GM12878 (cell line): ENCODE measurements at regions not wholly inside any gene's neighbourhood (a gene's known extent, or its start where the extent isn't known, plus 50 kb on each side); places are given as distances from the start of the nearest gene placed in this dataset.

Source experiments
- POLR2AphosphoS5 ChIP-seq: IDR thresholded peaks from 2 replicates; pipeline ENCODE4 v1.6.1; 2011; ENCODE audit warnings: mild to moderate bottlenecking, low read length, inconsistent platforms
- RAD21 ChIP-seq: IDR thresholded peaks from 2 replicates; pipeline ENCODE4 v1.6.1; 2011; ENCODE audit warnings: mild to moderate bottlenecking, low read depth, low read length, moderate library complexity; ENCODE audit not compliant: insufficient read depth
- TF ChIP-seq, protein P1 (sequence below), 3 experiments: IDR thresholded peaks in 2 of 3; conservative IDR thresholded peaks in 1 of 3; 2 replicates each; pipeline ENCODE4 v1.5.1; 2011; ENCODE audit warnings: low read depth in 3 of 3, low read length in 3 of 3, mild to moderate bottlenecking in 3 of 3, control low read depth in 2 of 3, moderate library complexity in 2 of 3, inconsistent platforms in 1 of 3, mixed read lengths in 1 of 3; ENCODE audit not compliant: control insufficient read depth in 2 of 3, insufficient read depth in 1 of 3; ENCODE audit errors: extremely low read depth in 1 of 3
- TF ChIP-seq, protein P2 (sequence below): fragments of 450-650 bp; formaldehyde crosslinking; IDR thresholded peaks from 2 replicates; pipeline ENCODE4 v1.4.0; 2020; ENCODE audit warnings: mild to moderate bottlenecking, moderate library complexity
- TF ChIP-seq, protein P3 (sequence below): fragments of 450-650 bp; formaldehyde crosslinking; IDR thresholded peaks from 2 replicates; pipeline ENCODE4 v1.4.0; 2022; ENCODE audit warnings: mild to moderate bottlenecking, moderate library complexity

DNA sequence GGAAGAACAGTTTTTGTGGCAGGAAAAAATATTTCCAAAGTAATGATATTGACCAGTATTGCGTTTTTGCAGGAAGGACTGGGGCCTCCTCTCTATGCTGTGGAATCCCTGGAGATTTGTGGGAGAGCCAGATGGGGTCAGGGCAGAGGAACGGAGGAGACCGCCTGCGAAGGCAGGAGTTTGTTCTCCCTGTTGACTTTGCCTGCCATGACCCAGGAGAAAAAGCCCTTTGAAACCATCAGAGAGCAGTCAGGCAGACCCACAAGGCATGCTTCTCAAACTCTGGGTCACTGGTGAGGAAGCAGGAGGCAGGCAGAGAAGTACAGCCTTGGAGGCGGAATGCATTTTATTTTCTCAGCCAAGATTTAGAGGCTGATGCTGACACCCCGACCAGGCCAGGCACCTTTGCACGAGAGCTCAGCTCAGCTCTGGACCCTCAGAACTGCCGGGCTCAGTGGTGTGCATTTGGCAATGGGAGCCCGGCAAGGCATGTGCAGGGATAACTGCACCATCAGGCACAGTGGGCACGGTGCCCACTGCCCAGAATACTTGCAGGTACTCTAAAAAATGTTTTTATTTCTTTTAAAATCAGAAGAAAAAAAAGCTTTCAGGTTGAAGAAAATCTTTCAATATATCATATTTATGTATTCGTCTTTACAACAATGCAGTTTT, 410.4 kb downstream of the RPS24 start:
- TF ChIP-seq, protein P1, sequence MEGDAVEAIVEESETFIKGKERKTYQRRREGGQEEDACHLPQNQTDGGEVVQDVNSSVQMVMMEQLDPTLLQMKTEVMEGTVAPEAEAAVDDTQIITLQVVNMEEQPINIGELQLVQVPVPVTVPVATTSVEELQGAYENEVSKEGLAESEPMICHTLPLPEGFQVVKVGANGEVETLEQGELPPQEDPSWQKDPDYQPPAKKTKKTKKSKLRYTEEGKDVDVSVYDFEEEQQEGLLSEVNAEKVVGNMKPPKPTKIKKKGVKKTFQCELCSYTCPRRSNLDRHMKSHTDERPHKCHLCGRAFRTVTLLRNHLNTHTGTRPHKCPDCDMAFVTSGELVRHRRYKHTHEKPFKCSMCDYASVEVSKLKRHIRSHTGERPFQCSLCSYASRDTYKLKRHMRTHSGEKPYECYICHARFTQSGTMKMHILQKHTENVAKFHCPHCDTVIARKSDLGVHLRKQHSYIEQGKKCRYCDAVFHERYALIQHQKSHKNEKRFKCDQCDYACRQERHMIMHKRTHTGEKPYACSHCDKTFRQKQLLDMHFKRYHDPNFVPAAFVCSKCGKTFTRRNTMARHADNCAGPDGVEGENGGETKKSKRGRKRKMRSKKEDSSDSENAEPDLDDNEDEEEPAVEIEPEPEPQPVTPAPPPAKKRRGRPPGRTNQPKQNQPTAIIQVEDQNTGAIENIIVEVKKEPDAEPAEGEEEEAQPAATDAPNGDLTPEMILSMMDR (IDR thresholded peaks at IDR 0.05 in 2 of 3, conservative IDR thresholded peaks at IDR 0.05 in 1 of 3; ENCODE audit: control insufficient read depth in 2 of 3, extremely low read depth in 1 of 3, insufficient read depth in 1 of 3, low read depth in 3 of 3, low read length in 3 of 3), result no peak
- TF ChIP-seq, protein P2, sequence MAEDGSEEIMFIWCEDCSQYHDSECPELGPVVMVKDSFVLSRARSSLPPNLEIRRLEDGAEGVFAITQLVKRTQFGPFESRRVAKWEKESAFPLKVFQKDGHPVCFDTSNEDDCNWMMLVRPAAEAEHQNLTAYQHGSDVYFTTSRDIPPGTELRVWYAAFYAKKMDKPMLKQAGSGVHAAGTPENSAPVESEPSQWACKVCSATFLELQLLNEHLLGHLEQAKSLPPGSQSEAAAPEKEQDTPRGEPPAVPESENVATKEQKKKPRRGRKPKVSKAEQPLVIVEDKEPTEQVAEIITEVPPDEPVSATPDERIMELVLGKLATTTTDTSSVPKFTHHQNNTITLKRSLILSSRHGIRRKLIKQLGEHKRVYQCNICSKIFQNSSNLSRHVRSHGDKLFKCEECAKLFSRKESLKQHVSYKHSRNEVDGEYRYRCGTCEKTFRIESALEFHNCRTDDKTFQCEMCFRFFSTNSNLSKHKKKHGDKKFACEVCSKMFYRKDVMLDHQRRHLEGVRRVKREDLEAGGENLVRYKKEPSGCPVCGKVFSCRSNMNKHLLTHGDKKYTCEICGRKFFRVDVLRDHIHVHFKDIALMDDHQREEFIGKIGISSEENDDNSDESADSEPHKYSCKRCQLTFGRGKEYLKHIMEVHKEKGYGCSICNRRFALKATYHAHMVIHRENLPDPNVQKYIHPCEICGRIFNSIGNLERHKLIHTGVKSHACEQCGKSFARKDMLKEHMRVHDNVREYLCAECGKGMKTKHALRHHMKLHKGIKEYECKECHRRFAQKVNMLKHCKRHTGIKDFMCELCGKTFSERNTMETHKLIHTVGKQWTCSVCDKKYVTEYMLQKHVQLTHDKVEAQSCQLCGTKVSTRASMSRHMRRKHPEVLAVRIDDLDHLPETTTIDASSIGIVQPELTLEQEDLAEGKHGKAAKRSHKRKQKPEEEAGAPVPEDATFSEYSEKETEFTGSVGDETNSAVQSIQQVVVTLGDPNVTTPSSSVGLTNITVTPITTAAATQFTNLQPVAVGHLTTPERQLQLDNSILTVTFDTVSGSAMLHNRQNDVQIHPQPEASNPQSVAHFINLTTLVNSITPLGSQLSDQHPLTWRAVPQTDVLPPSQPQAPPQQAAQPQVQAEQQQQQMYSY (CRISPR knock-in tag), result no peak
- TF ChIP-seq RAD21, result no peak
- TF ChIP-seq, protein P3, sequence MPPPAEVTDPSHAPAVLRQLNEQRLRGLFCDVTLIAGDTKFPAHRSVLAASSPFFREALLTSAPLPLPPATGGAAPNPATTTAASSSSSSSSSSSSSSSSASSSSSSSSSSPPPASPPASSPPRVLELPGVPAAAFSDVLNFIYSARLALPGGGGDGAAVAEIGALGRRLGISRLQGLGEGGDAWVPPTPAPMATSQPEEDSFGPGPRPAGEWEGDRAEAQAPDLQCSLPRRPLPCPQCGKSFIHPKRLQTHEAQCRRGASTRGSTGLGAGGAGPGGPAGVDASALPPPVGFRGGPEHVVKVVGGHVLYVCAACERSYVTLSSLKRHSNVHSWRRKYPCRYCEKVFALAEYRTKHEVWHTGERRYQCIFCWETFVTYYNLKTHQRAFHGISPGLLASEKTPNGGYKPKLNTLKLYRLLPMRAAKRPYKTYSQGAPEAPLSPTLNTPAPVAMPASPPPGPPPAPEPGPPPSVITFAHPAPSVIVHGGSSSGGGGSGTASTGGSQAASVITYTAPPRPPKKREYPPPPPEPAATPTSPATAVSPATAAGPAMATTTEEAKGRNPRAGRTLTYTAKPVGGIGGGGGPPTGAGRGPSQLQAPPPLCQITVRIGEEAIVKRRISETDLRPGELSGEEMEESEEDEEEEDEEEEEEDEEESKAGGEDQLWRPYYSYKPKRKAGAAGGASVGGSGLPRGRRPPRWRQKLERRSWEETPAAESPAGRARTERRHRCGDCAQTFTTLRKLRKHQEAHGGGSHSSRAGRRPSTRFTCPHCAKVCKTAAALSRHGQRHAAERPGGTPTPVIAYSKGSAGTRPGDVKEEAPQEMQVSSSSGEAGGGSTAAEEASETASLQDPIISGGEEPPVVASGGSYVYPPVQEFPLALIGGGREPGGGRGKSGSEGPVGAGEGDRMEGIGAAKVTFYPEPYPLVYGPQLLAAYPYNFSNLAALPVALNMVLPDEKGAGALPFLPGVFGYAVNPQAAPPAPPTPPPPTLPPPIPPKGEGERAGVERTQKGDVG (CRISPR knock-in tag), result no peak
- TF ChIP-seq POLR2AphosphoS5, result no peak
